Fibroblast of skin of abdomen (primary cell): ENCODE measurements at regions not wholly inside any gene's neighbourhood (a gene's known extent, or its start where the extent isn't known, plus 50 kb on each side); places are given as distances from the start of the nearest gene placed in this dataset.
A peak's percentile ranks its signal among the peaks of the same experiment; 100 is the strongest.

Experiments
- DNase-seq: peaks from one replicate; pipeline ENCODE4 v3.0.0-alpha.2; 2013

DNA sequence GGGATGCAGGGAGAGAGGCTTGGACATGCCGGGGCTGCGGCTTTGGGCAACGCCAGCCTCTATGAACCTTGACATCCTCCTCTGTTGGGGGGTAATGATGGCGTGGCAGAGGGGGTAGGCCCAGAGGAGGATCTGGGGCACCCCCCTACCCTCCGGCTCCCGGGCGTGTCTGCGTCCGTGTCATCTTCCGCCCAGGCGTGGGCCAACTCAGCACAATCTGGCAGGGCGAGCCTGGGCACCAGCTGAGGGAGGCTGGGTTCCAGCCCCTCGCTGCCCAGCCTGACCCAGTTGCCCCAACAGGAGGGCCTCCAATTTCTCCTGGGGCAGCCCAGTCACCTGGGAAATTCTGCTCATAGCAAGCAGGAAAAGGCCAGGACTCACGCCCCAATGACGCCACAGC is 62.9 kb upstream of the IL17B start:
- no peak for DNase-seq

- no peak for DNase-seq
These were observed 62.2 kb upstream of the IL17B start for GRCh38 chr5:149441194-149441753.

DNA sequence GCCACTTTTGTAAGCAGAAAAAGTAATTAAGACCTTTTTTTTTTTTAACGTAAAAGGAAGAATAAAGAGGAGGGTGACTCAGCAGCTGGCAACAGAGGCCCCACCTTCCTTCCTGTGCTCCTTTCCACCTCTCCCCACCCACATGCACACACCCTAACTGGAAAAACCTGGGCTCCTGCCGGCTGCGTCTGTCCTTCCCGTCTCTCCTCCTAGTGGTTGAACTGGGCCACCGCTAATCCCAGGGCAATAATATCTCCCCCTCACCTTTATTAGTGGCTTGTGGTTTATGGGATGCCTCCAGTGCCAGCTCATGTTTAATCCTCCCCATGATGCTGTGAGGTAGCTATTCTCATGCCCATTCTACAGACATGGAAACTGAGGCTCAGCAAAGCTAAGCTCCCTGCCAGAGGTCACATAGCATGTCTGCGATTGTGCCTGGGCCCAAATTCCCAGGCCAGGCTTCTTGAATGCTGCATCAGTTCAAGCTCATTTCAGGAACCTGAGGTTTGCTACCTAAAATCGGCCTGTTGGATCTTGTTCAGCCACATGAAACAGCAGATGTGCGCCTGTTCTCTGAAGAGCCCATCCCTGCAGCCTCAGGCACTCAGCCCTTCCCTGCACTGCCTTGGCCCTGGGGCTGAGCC is 60.9 kb upstream of the IL17B start:
- peak; percentile 58 for DNase-seq

DNA sequence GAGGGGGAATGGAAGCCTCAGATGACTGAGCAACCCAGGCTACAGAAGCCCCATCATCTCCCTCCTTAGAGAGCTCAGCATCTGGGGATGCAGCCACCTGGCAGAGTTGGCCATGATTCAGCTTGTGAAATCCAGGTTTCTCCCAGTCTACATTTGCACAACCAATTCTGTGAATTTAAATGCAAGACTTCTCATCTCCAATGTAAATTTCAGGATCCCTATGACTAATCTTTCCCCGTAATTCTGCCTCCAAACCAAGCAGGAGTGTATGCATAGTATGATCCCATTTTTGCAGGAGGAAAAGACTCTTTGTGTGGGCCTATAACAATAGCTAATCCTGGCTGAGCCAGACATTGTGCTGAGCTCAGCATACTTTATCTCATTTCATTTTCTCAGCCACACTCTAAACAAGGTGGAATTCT is 59.6 kb upstream of the IL17B start:
- DNase-seq = no peak

DNA sequence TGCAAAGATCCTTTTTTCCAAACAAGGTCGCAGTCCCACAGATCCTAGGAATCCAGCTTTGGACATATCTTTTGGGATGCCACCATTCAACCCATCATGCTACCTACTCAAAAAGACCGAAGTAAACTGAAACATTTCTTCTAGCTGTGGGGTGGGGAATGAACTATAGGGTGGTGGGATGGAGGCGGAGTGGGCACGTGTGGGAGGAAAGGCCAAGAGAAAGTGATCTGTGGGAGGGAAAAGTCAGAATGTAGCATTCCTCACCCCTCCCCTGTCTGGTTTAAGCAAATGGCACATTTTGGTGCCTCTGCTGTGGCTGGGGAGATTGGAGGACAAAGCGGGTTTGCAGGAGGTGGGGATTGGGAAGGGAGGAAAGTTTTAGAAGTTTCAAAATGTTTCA is 59.2 kb upstream of the IL17B start:
- no peak for DNase-seq

DNA sequence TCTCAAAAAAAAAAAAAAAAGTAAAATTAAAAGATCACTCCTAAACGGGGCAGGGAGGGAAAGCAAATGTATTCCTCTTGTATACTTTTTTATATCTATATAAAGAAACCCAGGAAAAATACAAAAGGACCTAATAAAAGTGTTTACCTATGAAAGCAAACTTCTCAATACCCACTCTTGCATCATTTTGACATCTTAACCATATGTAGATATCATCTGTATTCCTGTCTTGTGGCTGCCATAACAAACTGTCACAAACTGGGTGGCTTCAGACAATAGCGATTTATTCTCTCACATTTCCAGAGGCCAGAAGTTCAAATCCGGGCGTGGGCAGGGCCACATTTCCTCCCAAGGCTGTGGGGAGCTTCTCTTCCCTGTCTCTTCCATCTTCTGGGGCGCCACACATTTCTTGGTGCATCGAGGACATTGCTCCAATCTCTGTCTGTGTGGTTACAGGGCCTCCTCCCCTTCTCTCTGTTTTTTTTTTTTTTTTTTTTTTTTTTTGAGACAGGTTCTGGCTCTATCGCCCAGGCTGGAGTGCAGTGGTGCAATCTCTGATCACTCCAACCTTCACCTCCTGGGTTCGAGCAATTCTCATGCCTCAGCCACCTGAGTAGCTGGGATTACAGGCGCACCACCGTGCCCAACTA is 58.4 kb upstream of the IL17B start:
- no peak for DNase-seq

- no peak for DNase-seq
These were observed 56.6 kb upstream of the IL17B start for GRCh38 chr5:149435660-149436059.

DNA sequence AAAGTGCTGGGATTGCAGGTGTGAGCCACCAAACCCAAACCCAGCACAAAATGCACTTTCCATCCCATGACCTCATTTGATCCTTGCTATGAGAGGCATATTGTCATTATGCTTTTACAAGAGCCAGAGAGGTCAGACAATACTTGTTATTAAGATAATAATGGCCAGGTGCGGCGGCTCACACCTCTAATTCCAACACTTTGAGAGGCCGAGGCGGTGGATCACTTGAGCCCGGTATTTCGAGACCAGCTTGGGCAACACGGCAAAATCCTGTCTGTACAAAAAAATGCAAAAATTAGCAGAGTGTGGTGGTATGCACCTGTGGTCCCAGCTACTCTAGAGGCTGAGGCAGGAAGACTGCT is 55.9 kb upstream of the IL17B start:
- DNase-seq = no peak

DNA sequence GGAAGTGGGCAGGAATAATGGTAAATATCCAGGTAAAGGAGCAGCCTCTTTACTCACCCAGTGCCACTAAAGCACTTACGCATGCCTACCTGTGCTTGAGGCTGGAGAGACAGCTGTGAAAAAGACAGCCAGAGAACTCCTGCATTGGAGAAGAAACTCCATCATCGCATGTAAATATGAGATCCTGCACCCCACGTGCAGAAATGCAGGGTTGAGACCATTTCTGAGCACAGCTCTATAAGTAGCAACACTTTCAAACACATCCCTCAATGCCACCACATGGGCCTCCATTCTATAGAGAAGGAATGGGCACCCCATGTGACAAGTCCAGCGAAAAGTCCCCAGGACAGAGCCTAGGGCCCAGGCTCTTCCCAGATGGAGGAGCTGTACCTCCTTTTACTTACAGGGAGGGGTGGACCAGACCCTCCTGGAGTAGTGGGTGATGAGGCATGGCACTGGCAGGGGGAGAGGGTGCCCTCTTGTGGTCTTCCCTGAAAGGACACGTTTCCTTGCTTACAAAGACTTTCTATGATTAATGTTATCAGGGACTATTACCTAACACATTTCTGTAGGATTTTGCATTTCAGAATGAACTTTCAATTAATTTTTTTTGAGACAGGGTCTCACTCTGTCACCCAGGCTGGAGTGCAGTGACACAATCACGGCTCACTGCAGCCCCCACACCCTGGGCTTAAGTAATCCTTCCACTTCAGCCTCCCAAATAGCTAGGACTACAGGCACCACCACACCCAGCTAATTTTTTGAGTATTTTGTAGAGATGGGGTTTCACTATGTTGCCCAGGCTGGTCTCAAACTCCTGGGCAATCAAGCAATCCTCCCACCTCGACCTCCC is 55.3 kb upstream of the IL17B start:
- DNase-seq = peak; percentile 90

GRCh38 chr5:149433524-149434131 is 54.5 kb upstream of the IL17B start:
- DNase-seq = peak; percentile 90

DNA sequence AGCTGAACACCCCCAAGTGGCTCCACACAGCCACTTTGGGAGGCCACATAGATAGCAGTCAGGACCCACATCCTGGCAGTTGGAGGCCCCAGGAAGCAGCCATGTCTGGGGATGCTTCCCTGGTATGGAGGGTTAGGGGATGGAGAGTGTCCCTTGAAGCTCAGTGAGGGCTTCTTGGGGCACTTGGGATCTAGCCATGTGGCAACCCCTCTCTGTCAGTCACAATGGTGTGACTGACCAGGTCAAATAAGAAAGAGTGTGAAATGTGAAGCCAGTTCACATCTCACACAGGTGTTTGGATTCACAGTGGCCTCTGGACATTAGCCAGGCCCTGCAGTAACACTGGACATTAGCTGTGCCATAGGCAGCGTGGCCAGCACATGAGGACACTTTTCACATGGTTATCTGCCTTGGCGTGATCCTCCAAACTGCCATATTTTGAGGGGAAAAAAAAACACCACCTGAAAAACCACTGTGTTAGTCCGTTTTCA is 53.9 kb upstream of the IL17B start:
- DNase-seq = peak; percentile 74

DNA sequence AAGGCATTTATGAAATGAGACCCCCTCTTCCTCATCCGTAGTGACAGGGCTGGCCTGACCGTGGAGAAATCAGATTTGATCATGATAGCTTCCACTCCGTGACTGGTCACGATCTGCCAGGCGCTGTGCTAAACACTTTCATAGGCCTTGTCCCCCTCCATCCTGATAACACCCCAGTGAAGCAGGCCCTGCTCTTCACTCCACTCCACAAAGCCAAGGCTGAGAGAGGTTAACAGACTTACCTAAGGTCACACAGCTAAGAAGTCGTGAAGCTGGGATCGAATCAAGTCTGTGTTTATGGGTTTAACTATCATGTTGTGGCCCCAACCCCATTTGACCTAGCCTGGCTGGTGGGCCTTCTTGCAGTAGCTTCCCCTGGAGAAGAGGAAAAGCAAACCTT is 53.3 kb upstream of the IL17B start:
- peak; percentile 49 for DNase-seq

- no peak for DNase-seq
These were observed 51.0 kb upstream of the IL17B start for GRCh38 chr5:149429839-149430721.
